Epithelial cell of esophagus (primary cell): ENCODE measurements at regions not wholly inside any gene's neighbourhood (a gene's known extent, or its start where the extent isn't known, plus 50 kb on each side); places are given as distances from the start of the nearest gene placed in this dataset.

Source experiments
- DNase-seq: peaks from one replicate; pipeline ENCODE4 v3.0.0; 2010; ENCODE audit warnings: low read depth
- H3K4me3 ChIP-seq: 2 replicates; pipeline ENCODE4 v1.5.1; 2011; ENCODE audit warnings: mild to moderate bottlenecking, low read length, control low read depth
- TF ChIP-seq, protein P1 (sequence below): IDR thresholded peaks from 2 replicates; pipeline ENCODE4 v1.5.1; 2011; ENCODE audit warnings: low read depth, mild to moderate bottlenecking, low read length, control low read depth, inconsistent platforms; ENCODE audit not compliant: insufficient read depth; ENCODE audit errors: missing control alignments

DNA sequence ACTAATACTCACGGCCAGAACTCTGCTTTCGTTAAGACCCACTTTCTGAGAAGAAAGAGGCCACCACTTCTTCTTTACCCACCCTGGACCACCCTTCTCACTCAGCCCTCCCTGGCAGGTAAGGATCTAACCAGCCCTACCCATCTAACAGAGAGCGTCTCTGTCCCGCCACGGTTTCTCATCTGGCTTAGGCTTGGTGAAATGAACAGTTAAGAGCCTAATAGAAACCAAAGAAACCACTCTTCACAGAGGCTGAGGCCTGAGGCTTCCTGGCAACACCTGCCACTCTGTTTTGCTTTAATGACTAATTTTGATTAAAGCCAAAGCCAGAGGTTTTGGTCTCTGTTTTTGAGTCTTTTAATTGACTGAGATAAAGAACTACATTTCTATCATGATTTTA lies 354.1 kb upstream of the SLC30A5 start:
- TF ChIP-seq, protein P1, sequence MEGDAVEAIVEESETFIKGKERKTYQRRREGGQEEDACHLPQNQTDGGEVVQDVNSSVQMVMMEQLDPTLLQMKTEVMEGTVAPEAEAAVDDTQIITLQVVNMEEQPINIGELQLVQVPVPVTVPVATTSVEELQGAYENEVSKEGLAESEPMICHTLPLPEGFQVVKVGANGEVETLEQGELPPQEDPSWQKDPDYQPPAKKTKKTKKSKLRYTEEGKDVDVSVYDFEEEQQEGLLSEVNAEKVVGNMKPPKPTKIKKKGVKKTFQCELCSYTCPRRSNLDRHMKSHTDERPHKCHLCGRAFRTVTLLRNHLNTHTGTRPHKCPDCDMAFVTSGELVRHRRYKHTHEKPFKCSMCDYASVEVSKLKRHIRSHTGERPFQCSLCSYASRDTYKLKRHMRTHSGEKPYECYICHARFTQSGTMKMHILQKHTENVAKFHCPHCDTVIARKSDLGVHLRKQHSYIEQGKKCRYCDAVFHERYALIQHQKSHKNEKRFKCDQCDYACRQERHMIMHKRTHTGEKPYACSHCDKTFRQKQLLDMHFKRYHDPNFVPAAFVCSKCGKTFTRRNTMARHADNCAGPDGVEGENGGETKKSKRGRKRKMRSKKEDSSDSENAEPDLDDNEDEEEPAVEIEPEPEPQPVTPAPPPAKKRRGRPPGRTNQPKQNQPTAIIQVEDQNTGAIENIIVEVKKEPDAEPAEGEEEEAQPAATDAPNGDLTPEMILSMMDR, result no peak
- no peak for DNase-seq
- H3K4me3 ChIP-seq, result no peak overlapping the region

DNA sequence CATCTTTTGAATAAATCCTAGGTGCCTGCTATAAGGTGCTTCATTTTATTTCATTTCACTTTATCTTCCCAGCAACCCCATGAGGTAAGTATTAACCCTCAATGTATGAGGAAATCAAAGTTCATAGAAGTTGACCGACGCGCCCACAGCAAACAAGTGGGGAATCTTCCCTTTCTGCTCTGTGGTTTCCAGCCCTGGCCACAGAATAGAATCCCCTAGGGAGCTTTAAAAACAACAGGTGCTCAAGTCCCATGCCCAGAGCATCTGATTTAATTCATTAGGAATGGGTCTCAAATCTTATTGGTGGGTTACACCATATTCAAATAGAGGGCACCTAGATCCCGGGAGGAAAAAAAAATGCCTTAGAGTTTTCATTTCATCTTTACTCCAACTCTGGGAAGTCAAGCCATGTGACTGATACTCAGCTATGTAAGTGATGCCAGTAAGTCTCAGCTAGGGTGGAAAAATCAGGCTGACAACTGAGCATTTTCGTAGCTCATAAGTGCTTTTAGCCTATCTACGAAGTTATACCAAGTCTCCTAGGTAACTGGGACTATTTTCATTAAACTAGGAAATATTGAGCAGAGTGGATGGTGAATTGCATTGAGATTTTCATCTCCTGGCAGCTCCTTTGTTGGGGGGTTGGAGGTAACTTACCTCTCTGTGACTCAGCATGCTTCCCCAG lies 353.4 kb upstream of the SLC30A5 start:
- DNase-seq, result no peak
- H3K4me3 ChIP-seq, result no peak overlapping the region
- TF ChIP-seq, protein P1, result no peak

DNA sequence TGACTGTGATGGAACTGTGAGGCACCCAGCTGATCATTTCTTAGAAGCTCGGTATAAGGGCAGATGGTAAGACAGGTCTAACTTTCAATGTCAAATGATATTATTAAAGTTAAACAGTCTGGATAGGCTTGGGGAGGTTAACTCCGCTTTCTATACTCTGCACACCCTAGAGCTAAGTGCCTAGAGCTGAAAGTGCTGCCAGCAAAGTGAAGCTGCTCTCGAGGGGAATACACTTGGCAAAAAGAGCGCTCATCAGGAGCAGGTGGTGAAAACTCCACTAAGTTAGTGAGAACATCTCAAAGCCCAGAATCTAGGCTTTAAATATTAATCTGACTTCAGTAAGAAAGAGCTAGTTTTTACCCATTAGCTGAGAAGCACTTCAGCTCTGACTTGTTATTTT lies 349.6 kb upstream of the SLC30A5 start:
- no peak overlapping the region for H3K4me3 ChIP-seq
- DNase-seq, result no peak
- TF ChIP-seq, protein P1, result no peak

DNA sequence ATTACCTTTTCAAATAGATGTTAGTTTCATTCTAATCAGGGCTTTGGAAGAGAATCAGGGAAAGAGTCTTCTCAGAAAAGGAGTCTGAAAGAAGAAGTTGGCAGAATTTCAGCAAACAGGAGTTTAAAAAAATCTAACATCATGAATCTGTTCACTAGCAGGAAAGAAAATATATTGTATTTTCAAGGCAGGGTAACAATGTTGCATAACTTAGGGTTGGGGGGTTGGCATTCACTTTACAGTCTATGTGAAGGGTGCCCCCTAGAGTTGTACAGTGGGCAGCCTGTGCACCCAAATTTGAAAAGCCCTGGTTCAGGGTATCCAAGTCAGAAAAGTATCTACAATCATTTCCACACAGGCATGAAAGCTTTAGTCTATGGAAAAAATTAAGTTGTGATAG lies 348.4 kb upstream of the SLC30A5 start:
- H3K4me3 ChIP-seq, result no peak overlapping the region
- DNase-seq, result no peak
- TF ChIP-seq, protein P1, result no peak

DNA sequence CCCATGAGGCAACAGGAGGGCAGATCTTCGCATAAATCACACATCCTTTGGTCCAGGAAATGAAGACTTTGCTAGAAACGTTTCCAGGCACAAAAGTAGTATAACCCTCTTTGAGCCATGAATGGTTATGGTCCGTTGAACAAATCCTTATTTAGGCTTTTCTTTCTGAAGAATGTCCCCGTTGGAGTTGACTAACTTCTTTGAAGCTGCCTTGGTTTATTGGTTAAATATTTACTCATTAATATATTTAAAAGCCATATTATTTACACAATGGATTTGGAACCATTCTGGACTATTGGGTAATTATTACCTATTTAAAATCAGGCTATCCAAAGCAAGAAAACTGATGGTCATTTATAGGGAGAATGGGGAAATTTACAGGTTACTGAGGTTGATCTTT lies 347.6 kb upstream of the SLC30A5 start:
- no peak overlapping the region for H3K4me3 ChIP-seq
- DNase-seq, result no peak
- TF ChIP-seq, protein P1, result no peak

DNA sequence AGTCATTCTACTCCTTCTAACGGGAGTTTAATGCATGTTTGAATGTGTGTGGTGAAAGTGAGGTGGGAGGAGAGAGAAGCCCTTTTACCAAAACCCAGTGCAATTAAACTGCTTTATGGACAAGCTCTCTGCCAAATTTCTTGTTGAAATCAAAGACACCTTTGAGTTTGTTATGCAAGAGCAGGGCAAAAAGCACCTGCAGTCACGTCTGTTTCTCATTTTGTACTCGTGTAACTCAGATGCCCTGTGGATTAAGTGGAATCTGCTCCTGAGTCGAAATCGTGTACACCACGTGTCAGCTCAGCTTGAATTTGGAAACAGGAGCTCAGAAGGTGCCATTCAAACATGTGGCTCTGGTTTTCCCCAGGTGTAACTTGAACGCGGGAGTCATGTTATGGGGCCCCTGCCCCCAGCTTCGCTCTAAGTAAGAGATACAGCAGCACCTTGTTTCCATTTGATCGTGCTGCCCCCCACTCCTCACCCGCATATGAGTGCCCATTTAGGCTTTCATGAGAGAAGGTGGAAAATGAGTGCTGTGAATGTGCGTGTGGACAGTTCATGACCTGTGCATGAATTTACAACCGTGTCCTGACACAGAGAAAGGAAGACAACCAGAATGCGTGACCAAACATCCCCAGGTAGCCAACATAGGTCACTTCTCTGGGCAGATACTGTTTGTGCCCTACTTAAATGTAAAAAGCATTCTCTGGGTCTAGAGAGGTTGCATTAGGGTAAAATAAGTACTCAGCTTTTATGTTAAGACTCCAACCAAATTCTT lies 347.0 kb upstream of the SLC30A5 start:
- TF ChIP-seq, protein P1, result no peak
- no peak for DNase-seq
- no peak overlapping the region for H3K4me3 ChIP-seq
